Kidney (tissue), 13 donors: ENCODE measurements at regions not wholly inside any gene's neighbourhood (a gene's known extent, or its start where the extent isn't known, plus 50 kb on each side); places are given as distances from the start of the nearest gene placed in this dataset.

Experiments used
- DNase-seq, 5 donors: peaks; one replicate each; pipeline ENCODE4 v3.0.0-alpha.2; 2013 to 2020
- FAIRE-seq: peaks from 2 replicates; lab custom pipeline; 2012; peaks lifted over from hg19 to GRCh38; lab: Jason Lieb, UNC
- H3K27ac ChIP-seq, 2 donors: one replicate each; pipeline ENCODE4 v1.7.0; 2013; ENCODE audit warnings: low read depth in 2 of 2, low read length in 2 of 2, inconsistent platforms in 1 of 2
- H3K27me3 ChIP-seq: one replicate; pipeline ENCODE4 v1.7.1; 2013; ENCODE audit warnings: low read length, inconsistent platforms; ENCODE audit not compliant: control insufficient read depth, insufficient read depth
- H3K36me3 ChIP-seq, 3 donors: one replicate each; pipeline versions ENCODE4 v1.7.0 to v1.7.1; 2013; ENCODE audit warnings: low read length in 3 of 3, control low read depth in 1 of 3, inconsistent platforms in 1 of 3; ENCODE audit not compliant: insufficient read depth in 3 of 3, control insufficient read depth in 2 of 3
- H3K4me1 ChIP-seq, 3 donors: one replicate each; pipeline versions ENCODE4 v1.7.0 to v1.7.1; 2013; ENCODE audit warnings: low read length in 3 of 3, inconsistent platforms in 1 of 3, low read depth in 1 of 3; ENCODE audit not compliant: control insufficient read depth in 2 of 3, insufficient read depth in 2 of 3
- H3K4me3 ChIP-seq, 3 donors: one replicate each; pipeline versions ENCODE4 v1.7.0 to v1.8.1; 2013; ENCODE audit warnings: low read length in 3 of 3, control low read depth in 1 of 3, inconsistent platforms in 1 of 3
- H3K9ac ChIP-seq, 3 donors: one replicate each; pipeline versions ENCODE4 v1.7.0 to v1.7.1; 2013; ENCODE audit warnings: low read length in 3 of 3, control low read depth in 1 of 3, inconsistent platforms in 1 of 3
- H3K9me3 ChIP-seq, 3 donors: one replicate each; pipeline versions ENCODE4 v1.7.0 to v1.7.1; 2013; ENCODE audit warnings: low read length in 3 of 3, control low read depth in 1 of 3, inconsistent platforms in 1 of 3; ENCODE audit not compliant: control insufficient read depth in 2 of 3, insufficient read depth in 1 of 3
- intact Hi-C: fragments of 100-400 bp; cut with DNase I; formaldehyde crosslinking; loops from one replicate; pipeline ENCODE4 v1.11.1; 2022
- TF ChIP-seq, protein P1 (sequence below): IDR thresholded peaks from 3 replicates; pipeline ENCODE4 v1.5.1; 2012; ENCODE audit warnings: mild to moderate bottlenecking, moderate library complexity, borderline replicate concordance; ENCODE audit not compliant: insufficient read depth; ENCODE audit errors: extremely low read depth
- donor health status: control.
- donor health status: control.
- donor health status: control.
- donor health status: control.
- donor health status: control.
- donor health status: DM: yes; HTN: yes; CAD: no.
- donor health status: Normal renal cell carcinoma (clear cell type).

DNA sequence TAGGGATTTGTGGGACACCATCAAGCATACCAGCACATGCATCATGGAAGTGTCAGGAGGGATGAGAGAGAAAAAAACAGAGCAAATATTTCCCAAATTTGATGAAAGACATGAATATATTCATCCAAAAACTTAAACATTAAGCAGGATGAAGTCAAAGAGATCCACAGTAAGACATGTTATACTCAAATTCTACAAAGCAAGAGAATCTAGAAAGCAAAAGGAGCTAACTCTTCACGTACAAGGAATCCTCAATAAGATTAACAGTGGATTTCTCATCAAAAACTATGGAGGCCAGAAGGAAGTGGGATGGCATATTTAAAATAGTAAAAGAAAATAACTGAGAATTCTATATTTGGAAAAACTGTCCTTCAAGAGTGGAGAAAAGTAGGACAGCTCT is 374.8 kb downstream of the ZFHX3 start:
- Histone ChIP-seq H3K9ac (no peak overlapping the region), H3K27ac (no peak overlapping the region), H3K9me3 (peaks cover 0 to 13% (median 5%) of the 10 kb centered on the region in 3 donors), H3K4me3 (no peak overlapping the region), H3K4me1 (no peaks in the 10 kb centered on the region), H3K27me3 (no peaks in the 10 kb centered on the region), H3K36me3 (no peaks in the 10 kb centered on the region)
- TF ChIP-seq, protein P1, sequence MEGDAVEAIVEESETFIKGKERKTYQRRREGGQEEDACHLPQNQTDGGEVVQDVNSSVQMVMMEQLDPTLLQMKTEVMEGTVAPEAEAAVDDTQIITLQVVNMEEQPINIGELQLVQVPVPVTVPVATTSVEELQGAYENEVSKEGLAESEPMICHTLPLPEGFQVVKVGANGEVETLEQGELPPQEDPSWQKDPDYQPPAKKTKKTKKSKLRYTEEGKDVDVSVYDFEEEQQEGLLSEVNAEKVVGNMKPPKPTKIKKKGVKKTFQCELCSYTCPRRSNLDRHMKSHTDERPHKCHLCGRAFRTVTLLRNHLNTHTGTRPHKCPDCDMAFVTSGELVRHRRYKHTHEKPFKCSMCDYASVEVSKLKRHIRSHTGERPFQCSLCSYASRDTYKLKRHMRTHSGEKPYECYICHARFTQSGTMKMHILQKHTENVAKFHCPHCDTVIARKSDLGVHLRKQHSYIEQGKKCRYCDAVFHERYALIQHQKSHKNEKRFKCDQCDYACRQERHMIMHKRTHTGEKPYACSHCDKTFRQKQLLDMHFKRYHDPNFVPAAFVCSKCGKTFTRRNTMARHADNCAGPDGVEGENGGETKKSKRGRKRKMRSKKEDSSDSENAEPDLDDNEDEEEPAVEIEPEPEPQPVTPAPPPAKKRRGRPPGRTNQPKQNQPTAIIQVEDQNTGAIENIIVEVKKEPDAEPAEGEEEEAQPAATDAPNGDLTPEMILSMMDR, result no peak
- intact Hi-C loops, result no loop called here
- FAIRE-seq (no peak), DNase-seq (no peak)

DNA sequence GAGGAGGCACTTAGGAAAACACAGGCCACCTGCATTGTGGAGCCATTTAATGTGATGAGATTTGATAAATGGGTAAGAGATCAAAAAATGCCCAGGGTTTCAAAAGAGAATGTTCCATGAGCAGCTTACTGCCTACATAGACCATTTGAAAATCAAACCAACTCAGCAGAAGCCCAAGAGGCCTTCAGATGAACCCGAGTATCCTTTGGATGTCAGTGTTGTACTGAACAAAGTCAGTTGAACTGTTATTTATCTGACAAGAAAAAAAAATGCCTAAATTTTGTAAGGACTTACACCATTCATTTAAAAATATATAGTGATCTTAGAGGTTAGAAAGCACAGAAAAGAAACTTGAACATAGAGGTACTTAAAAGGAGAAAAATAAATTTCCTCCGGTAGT is 381.7 kb downstream of the ZFHX3 start:
- no peak overlapping the region for H3K4me3 ChIP-seq
- TF ChIP-seq, protein P1, result no peak
- intact Hi-C loops, result no loop called here

DNA sequence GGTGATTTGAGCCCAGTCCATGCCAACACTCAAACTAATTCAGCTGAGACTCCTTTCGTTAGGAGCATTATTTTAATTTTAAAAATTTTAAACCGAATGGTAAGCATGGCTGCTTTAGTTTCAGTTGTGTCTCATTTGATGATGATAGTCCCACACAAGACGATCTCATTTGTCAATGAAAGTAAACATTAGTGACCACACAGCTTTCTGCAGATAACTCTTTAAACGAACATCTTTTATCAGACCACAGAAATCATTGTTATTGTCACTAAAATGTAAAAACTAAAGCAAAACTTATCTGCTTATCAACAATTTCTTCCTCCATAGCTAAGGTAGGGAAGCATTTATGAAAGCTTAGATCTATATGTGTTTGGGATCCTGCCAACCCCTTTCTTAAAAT is 382.2 kb downstream of the ZFHX3 start:
- H3K27me3 ChIP-seq, result no peaks in the 10 kb centered on the region
- peak overlapping the region; percentile 81 to 95 (median 85) for H3K4me3 ChIP-seq
- peak in 1 of 5 donors; percentile 1 for DNase-seq
- peak overlapping the region in 2 of 3 donors; percentile 77 to 79 for H3K9ac ChIP-seq
- no peak overlapping the region for H3K27ac ChIP-seq
- TF ChIP-seq, protein P1, result no peak
- H3K9me3 ChIP-seq, result no peaks in the 10 kb centered on the region
- no peak for FAIRE-seq
- intact Hi-C loops, result no loop called here
- H3K36me3 ChIP-seq, result no peaks in the 10 kb centered on the region
- no peaks in the 10 kb centered on the region for H3K4me1 ChIP-seq

More for the DNA sequence above, 381.7 kb downstream of the ZFHX3 start:
- Histone ChIP-seq H3K9ac (no peak overlapping the region), H3K4me1 (no peaks in the 10 kb centered on the region), H3K27ac (no peak overlapping the region), H3K36me3 (no peaks in the 10 kb centered on the region), H3K27me3 (no peaks in the 10 kb centered on the region), H3K9me3 (no peaks in the 10 kb centered on the region)
- no peak for FAIRE-seq
- peak in 1 of 5 donors; percentile 7 for DNase-seq
